ENCODE measurements at regions not wholly inside any gene's neighbourhood (a gene's known extent, or its start where the extent isn't known, plus 50 kb on each side); places are given as distances from the start of the nearest gene placed in this dataset.
"Not testable (repeated sequence)": the region's sequence is repeated elsewhere in the genome, so short reads cannot be mapped to it uniquely, and the experiment has no call there.

DNA sequence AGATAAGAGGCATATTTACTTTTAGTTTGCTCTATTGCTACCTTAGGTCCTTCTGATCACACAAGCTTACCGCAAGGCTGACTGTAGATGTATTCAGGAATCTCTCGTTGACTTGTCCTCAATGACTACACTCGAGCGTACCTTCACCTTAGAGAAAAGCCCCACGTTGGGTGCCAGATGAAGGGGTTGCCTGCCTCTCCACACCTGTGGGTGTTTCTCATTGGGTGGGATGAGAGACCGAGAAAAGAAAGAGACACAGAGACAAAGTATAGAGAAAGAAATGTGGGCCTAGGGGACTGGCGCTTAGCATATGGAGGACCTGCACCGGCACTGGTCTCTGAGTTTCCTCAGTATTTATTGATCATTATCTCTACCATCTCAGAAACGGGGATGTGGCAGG, 51.8 kb downstream of the ASCL4 start:
- no peak for DNase-seq

- no peak for DNase-seq
These were observed 54.8 kb downstream of the ASCL4 start for GRCh38 chr12:107829271-107829670.

GRCh38 chr12:107832441-107832840, 57.9 kb downstream of the ASCL4 start:
- no peak for DNase-seq

- DNase-seq: no peak
These were observed 65.7 kb downstream of the ASCL4 start for GRCh38 chr12:107840186-107840585.

DNA sequence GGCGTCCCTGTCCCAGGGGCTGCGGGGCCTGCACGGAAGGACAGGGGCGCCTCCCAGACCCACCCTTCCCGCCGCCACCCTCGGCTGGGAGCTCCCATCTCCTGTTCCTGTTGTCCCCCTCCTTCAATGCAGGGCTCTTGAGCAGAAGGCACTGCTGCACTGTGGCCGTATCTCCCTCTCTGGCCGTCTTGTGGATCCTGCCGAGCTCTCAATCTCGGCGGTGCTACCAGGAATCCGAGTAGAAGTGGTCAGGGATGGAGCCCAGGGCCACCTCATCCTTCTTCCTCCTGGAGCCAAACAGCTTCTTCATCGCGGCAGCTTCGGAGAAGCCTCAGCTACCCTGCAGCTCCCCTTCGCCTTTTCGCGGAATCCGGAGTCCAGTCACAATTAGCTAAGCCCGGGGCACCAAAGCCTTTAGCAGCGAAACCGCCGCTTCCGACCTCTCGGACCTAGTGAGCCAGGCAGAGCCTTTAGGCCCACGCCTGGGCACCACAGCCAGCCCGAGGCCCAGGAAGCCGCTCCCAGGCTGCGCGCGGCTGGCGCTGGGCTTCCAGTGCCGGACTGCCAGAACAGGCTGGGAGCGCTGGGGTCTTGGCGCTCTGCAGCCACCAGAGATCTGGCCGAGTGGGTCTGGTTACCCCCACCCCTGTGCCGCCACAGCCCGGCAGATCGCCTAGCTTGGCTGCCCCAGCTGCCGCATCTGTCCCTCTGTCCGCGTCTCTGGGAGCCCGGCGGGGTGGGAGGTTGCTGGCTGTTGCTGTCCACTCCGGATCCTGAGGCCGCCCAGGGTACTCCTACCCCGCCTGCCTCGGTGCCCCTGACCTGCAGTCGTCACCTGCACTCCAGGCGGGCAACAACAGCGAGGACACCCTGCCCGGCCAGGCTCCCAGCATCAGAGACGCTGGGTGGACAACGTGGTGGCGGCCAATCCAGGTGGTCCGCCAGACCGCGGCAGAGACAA, 69.1 kb downstream of the ASCL4 start:
- DNase-seq: no peak

- no peak for DNase-seq
These were observed 69.9 kb downstream of the ASCL4 start for GRCh38 chr12:107844312-107844921.

DNA sequence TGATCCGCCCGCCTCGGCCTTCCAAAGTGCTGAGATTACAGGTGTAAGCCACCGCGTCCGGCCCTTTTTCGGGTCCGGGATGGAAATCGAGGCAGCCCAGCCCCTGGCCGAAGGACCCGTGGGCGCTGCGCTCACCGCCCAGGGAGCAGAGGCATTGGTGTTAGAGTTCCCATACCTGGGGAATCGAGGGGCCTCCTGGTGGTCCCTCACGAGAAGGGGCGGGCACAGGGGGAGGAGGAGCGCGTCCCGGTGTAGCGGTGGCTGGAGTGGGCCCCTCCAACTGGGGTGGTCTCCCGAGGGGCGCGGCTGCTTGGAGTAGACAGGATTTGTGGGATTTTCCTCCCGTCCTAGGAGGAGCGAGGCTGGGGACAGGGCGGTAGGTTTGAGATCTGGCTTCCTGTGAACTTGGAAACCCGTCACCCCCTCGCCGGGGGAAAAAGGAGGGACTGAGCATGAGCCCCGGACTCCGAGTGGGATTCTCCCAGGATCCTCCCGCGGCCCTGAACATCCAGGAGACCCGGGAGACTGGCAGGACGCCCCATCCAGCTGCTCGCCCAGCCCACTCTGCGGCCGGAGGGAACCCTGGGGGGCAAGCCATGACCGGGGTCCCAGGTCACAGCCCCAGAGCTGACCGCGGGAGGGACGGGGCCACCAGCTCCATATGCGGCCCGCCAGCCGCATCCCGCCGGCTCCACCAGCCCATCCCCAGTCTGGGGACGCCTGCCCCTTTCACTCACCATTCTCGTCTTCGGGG, 70.9 kb downstream of the ASCL4 start:
- DNase-seq: no peak

GRCh38 chr12:107845980-107846659, 71.6 kb downstream of the ASCL4 start:
- no peak for DNase-seq

DNA sequence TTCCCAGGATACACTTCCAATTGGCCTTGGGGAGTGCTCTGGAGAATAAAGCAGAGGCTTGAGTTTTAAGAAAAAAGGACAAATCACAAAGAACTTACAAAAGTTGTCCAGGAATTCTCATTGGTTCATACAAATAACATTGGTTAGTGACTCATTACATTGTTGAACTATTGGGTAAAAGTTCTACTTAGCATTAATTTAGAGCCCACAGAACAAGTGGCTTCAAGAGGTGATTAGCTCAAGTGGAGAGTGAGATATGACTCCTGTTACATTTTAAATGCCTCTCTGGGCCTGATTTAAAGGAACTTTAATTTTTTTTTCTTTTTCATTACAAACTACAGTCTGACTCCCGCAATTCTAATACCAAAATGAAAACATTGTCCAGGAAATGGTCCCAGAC, 72.9 kb downstream of the ASCL4 start:
- no peak for DNase-seq

DNA sequence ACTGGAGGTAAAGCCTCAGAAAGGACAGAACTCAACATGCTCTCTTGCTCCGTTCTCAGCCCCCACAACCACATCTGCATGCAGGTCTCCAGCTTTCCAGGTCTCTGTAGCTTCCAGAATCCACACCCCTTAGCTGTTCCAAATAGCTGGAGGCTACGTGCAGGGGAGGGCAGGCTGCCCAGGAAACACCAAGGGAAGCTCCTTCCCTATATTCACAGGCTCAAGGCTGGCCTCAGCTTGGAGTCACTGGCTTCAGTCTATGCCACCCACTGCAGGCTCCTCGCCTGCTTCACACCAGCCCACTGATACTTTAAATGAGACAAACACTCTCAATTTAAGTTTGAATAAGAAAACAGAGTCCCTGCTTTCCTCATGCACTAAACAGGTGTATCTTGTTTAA, 73.3 kb downstream of the ASCL4 start:
- DNase-seq: no peak

- no peak for DNase-seq
These were observed 79.0 kb downstream of the ASCL4 start for GRCh38 chr12:107853479-107853878.

DNA sequence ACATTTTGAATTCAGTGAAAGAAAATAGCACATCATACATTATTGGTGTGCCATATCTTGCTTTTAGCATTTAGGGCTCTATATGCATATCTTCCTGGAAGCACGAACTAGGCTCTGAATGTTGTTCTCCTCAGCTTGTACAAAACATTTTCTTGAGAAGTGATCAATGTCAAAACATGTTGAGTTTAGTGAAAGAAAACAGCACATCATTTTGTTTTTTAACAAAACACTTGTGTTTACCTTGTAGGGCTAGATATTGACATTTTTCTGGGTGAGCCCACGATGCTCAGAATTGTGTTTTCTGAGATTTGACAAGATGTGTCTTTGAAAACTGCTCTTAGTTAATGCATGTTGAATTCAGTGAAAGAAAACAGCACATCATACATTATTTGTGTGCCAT, 81.0 kb downstream of the ASCL4 start:
- no peak for DNase-seq

DNA sequence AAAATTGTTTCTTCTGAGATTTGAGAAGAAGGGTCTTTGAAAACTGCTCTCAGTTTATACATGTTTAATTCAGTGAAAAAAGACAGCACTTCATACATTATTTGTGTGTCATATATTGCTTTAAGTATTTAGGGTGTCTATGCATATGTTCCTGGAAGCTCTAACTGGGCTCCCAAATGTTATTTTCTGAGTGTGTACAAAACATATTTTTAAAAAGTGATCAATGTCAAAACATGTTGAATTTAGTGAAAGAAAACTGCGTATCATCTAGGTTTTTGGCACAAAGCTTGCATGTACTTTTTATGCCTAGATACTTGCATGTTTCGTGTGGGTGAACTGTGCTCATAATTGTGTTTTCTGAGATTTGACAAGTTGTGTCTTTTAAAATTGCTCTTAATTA, 81.6 kb downstream of the ASCL4 start:
- no peak for DNase-seq

- no peak for DNase-seq
These were observed 82.7 kb downstream of the ASCL4 start for GRCh38 chr12:107857191-107857590.

- no peak for DNase-seq
These were observed 84.9 kb downstream of the ASCL4 start for GRCh38 chr12:107859367-107859766.

- DNase-seq: no peak
These were observed 89.7 kb downstream of the ASCL4 start for GRCh38 chr12:107864235-107864634.

GRCh38 chr12:107864727-107865126, 90.2 kb downstream of the ASCL4 start:
- not testable (repeated sequence) for DNase-seq

GRCh38 chr12:107873223-107873622, 98.7 kb downstream of the ASCL4 start:
- DNase-seq: no peak

DNA sequence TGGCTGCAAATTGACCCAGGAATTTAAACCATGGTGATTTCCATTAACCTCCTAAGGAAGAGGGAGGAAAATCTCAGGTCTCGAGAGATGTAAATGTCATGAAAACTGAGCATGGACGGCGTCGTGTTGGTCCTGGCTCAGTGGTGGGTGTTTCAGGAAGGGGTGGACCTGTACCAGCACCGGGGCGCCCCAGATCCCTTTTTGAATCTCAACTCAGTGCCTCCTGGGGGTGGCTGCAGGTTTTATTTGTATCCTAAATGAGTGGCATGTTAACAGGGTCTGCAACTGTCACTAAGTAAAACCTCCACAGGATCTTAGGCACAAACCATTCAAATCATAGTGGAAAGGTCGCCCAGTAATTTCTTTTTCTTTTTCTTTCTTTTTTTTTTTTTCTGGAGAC, 101.3 kb downstream of the ASCL4 start:
- no peak for DNase-seq

DNA sequence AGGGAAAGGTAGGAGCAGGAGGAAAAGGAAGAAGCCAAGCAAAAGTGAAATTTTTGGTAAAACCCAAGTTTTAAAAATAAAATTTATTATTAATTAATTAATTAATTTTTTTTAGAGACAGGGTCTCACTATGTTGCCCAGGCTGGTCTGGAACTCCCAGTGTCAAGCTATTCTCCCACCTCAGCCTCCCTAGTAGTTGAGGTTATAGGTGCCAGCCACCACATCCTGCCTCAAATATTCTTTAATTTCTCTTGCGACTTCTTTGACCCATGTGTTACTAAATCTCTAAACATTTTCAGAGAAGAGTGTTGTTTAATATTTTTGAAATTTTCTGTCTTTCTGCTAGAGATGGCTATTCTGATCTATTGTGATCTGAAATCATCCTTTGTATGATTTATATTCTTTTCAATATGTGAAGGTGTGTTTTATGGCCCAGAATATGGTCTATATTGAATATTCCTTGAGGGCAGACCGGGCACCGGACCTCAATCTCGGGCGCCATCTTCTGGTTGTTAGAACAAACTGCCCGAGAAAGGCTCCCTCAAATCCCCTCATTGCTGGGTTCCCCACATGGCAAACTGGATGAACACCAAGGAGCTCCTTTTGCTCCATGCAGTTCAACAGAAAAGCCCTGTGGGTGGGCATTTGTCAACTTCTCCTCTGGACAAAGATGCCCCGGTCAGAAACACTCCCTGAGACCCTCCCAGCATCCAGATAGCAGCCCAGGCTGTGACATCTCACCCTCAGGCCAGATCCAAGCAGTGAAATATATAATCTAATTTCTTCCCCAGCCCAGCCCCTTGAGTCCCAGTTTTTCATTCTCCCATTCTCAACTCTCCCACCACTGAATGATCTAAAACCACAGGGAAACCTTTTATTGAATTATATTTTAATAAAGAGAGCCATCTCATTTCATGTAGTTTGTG, 110.5 kb downstream of the ASCL4 start:
- DNase-seq: peak; percentile 14

DNA sequence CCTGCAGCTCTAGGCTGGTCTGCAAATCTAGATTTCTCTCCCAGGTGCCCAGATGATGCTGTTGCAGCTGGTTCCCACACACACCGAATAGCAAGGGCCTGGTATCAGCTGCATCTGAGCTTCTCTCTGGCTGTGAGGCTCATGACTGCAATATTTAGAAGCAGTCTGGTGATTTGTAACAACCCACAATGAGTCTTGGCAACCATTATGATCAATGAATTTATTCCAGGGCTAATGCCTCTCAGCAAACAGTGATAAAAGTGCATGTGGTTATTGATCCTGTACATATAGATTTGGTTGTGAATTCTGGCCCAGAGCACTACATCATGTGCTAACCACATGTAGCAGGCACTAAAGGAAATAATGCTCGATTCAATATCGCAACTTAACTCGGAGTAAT, 114.3 kb downstream of the ASCL4 start:
- DNase-seq: no peak

DNA sequence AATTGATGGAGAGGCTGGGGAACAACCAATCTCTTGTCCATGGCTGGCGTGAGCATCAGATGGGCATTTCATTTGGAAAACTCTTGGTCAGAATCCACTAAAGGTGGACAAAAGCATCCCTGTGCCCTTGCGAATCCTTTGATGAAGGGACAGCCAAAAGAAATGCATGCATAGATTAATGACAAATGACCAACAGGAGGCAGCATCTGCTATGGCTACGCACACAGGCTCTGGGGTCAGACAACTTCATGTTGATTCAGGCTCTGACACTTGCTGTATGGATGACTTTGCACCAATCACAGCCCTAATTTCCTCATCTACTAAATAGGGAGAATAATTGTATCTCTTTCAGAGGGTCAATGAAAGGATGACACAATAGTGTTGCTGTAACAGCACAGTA, 117.5 kb downstream of the ASCL4 start:
- DNase-seq: no peak

Data from stimulated activated CD4-positive, alpha-beta T cell treated with anti-CD3 and anti-CD28 coated beads, Interleukin-12 subunit alpha, Interleukin-12 subunit beta, amount 100 ng/mL, for 4 hours (primary cell).